PC-9 (cell line): ENCODE measurements at regions not wholly inside any gene's neighbourhood (a gene's known extent, or its start where the extent isn't known, plus 50 kb on each side); places are given as distances from the start of the nearest gene placed in this dataset.

Experiments
- EZH2 ChIP-seq: fragments of 200-600 bp; sonication (generic); IDR thresholded peaks from 2 replicates; pipeline ENCODE4 v1.8.0; 2017; ENCODE audit warnings: antibody characterized with exemption, low read depth
- TF ChIP-seq, protein P1 (sequence below): fragments of 200-600 bp; sonication (generic); conservative IDR thresholded peaks from 2 replicates; pipeline ENCODE4 v1.6.1; 2017; ENCODE audit warnings: mixed run types, antibody characterized with exemption, mild to moderate bottlenecking, moderate library complexity

DNA sequence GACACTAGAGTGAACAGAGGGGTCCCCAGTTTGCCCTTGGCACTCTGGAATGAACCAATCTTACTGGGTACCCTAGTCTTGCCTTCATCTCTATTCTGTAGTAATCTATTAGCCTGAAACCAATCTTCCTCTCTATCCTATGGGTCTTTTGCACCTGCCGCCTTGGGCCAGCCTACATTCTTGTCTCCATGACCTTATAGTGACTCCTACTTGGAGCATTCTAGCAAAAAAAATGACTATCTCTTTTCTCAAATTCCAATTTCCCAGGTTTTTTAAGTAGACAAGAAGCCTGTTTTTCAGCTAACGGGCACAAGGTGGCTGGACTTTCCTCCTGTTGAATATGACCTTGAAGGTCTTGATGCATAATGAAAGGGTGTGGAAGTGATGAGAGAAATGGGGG, 568.7 kb downstream of the TRAM1L1 start:
- TF ChIP-seq, protein P1, sequence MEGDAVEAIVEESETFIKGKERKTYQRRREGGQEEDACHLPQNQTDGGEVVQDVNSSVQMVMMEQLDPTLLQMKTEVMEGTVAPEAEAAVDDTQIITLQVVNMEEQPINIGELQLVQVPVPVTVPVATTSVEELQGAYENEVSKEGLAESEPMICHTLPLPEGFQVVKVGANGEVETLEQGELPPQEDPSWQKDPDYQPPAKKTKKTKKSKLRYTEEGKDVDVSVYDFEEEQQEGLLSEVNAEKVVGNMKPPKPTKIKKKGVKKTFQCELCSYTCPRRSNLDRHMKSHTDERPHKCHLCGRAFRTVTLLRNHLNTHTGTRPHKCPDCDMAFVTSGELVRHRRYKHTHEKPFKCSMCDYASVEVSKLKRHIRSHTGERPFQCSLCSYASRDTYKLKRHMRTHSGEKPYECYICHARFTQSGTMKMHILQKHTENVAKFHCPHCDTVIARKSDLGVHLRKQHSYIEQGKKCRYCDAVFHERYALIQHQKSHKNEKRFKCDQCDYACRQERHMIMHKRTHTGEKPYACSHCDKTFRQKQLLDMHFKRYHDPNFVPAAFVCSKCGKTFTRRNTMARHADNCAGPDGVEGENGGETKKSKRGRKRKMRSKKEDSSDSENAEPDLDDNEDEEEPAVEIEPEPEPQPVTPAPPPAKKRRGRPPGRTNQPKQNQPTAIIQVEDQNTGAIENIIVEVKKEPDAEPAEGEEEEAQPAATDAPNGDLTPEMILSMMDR = no peak
- no peak for TF ChIP-seq EZH2
